Left ventricle myocardium superior (tissue), 1 donor: ENCODE measurements at regions not wholly inside any gene's neighbourhood (a gene's known extent, or its start where the extent isn't known, plus 50 kb on each side); places are given as distances from the start of the nearest gene placed in this dataset.
A peak's percentile ranks its signal among the peaks of the same experiment; 100 is the strongest.
"Not testable (repeated sequence)": the region's sequence is repeated elsewhere in the genome, so short reads cannot be mapped to it uniquely, and the experiment has no call there.

Experiments
- ATAC-seq: fragments of 200-7000 bp; cut with Tn5 transposase; one replicate; pipeline ENCODE4 v1.9.1; 2020; ENCODE audit warnings: mild to moderate bottlenecking, moderate library complexity
- DNase-seq: peaks from one replicate; pipeline ENCODE4 v3.0.0-alpha.2; 2020
- intact Hi-C: fragments of 100-400 bp; cut with micrococcal nuclease; formaldehyde crosslinking; loops from one replicate; pipeline ENCODE4 v1.11.0; 2022
- donor health status: DM: no; HTN: yes; CAD: no; lungs with severe emphysema.

DNA sequence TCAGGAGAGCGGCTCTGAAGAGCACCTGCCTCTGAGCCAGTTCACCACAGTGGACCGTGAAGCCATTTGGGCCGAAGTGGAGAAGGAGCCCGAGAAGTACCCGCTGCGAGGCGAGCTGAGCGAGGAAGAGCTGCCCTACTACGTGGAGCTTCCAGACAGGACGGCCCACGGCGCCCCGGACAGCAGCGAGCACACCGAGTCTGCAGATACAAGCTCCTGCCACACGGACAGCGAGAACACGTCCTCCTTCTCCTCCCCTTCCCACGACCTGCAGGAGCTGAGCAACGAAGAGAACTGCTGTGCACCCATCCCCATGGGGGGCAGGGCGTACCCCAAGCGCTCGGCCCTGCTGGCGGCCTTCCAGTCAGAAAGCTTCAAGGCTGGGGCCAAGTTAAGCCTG is 74.9 kb upstream of the MORC3 start:
- ATAC-seq (no peak), DNase-seq (no peak)
- intact Hi-C loops, result no loop called here

DNA sequence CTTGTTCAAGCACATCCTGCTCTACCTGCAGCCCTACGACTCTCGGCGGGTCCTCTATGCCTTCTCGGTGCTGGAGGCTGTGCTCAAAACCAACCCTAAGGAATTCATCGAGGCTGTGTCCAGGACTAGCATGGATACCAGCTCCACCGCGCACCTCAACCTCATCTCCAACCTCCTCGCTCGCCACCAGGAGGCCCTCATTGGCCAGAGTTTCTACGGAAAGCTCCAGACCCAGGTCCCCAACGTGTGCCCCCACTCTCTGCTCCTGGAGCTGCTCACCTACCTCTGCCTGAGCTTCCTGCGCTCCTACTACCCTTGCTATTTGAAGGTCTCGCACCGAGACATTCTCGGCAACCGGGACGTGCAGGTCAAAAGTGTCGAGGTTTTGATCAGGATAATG is 74.3 kb upstream of the MORC3 start:
- ATAC-seq (no peak), DNase-seq (no peak)
- intact Hi-C loops, result no loop called here

DNA sequence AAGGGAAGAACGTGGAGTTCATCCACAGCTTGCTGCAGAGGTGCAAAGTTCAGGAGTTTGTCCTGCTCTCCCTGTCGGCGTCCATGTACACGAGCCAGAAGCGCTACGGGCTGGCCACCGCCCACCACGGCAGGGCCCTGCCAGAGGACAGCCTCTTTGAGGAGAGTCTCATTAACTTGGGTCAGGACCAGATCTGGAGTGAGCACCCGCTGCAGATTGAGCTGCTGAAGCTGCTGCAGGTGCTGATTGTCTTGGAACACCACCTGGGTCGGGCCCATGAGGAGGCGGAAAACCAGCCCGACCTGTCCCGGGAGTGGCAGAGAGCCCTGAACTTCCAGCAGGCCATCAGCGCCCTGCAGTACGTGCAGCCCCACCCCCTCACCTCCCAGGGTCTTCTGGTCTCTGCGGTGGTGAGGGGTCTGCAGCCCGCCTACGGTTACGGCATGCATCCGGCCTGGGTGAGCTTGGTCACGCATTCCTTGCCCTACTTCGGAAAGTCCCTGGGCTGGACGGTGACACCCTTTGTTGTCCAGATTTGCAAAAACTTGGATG is 73.8 kb upstream of the MORC3 start:
- ATAC-seq (no peak), DNase-seq (no peak)
- intact Hi-C loops, result no loop called here

DNA sequence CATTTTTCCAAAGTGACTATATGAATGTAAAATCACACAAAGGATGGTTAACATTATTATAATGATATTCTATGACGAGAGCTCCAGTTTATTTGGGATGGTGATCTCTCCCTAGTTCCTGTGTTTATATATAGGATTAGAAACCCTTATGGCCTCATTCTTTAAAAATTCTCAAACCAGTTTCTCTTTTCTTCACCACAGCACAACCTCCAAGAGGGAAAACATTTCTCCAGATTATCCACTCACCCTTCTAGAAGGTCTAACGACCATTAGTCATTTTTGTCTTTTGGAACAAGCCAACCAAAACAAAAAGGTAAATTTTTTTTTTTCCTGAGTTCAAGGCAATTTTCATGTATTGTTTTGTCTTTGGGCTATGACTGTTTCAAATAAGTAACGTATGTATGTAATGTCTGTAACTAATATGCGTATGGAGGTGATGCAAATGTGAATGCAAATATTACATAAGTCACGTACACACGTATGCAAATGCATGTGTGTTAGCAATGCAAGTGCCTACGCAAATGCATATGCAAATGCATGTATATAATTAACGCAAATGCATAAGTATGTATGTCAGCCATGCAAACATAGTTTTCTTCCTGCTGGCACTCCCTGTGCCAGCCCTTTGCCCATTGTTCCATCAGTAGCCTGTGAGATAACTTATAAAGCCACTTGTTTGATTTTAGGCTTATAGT is 72.5 kb upstream of the MORC3 start:
- intact Hi-C loops, result no loop called here
- DNase-seq (no peak), ATAC-seq (no peak)

DNA sequence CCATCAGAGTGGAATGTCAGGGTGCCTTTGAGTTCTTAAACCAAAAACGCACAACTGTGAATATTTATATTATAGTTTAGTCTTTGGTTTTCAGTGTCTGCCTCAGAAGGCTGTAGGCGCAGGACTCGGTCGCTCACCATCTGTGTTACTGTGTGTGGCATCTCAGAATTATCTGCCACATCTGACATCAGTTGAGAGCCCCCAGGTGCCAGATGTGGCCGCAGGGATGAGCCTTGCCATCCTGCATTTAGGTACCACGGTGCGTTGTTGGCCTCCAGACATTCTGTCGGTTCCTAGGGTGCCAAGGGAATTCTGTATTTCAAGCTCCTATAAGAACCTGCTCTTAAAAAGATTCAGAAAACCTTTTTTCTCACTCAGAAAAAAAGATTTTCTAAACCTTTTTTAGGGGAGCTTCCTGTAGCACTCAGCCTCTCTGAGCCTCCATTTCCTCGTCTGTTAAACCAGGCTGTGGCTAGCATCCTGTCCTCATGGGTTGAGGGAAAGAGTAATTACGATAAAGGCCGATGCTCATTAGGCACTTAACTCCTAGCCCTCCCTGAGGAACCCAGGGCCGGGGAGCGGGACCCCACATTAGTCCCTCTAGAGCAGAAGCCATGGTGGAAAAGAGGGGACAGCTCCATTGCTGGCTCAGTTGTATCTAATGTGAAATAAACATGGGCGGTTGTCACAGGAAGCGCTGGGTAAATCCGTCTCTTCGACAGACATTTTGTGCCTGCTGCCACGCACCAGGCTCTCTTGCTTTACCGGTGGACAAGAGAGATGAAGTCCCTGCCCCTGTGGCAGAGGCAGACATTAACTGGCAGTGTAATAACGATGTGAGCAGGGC is 70.2 kb upstream of the MORC3 start:
- intact Hi-C loops, result no loop called here
- ATAC-seq, result no peak

DNA sequence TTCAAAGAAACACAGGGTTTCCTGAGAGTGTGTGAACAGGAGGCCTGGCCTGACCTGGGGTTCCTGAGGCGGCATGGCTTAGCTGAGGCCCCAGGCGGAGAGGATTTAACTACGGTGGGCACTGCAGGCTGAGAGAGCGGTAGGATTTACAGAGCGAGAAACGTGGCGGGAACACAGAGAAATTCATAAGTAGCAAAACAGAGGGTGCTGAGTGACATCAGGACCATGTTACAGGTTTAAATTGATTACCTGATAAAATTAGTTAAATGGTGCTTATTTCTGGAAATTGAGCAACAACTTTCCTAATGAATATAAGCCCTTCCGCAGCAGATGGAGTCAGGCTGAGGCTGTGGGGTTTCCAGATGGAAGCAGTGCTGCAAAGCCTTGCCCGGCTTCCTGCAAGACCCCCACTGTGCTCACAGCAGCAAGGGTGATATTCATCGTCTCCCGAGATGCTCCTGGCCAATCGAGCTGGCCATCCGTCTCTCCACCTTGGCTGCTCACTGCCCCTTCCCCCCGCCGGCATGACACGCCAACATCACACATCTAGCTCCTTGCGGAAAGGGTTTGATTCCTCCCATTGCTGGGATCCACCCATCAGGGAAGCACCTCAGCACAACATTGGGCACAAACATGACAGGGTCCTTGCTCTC is 69.4 kb upstream of the MORC3 start:
- no peak for ATAC-seq
- intact Hi-C loops, result no loop called here
- no peak for DNase-seq

More for the DNA sequence above, 70.2 kb upstream of the MORC3 start:
- no peak for DNase-seq

DNA sequence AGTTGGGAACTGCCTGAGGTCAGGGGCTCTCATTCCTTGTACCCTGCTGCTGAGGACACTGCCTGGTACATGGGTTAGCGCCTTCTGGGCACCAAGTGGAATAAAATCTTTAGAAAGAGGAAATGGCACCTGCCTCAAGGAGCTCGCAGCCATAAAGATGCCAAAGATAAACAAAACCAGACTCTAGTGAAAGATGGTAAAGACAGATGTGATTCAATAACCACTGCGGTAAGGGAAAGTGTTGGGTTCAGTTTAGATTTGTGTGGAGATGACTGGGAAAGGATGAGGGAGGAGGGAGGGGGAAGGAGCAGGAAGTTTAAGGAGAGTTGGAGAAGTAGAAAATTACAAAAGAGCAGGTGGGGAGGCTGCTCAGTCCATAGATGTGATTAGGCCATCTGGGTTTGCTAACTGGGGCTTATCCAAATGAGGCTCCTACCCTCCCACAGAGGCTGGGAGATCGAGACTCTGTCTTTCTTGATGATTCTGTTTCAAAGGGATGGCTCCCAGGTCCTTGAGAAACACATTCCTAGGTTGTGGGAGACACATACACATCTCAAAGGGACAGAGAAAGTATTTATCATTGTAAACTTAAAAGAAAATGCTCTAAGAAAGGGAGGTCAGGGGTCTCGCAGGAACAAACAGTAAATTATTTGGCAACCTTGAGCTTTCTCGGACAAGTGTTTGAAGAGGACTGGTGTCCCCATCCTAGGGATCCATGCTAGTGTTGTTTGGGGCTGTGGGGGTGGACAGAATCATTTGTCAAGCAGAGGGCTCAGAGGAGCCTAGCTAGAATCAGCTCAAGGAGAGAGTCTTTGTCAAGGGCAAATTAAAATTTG is 65.7 kb upstream of the MORC3 start:
- intact Hi-C loops, result no loop called here
- ATAC-seq (no peak), DNase-seq (no peak)

DNA sequence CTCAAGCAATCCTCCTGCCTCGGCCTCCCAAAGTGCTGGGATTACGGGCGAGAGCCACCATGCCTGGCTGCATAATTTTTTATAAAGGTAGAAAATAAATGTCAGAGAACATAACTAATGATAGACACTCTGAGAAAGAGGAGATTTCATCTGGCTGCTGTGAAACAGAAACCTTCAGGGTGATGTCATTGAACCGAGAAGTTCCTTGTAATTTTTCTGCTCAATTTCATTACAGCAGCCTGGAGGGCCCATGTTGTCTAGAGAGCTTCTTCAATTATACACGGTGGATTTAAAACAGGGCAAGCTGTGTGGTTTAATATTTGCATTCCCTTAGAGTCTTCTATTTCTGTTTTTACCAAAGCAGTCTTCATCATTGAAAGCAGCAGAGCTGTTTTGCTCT is 64.3 kb upstream of the MORC3 start:
- DNase-seq (no peak), ATAC-seq (no peak)
- intact Hi-C loops, result no loop called here

DNA sequence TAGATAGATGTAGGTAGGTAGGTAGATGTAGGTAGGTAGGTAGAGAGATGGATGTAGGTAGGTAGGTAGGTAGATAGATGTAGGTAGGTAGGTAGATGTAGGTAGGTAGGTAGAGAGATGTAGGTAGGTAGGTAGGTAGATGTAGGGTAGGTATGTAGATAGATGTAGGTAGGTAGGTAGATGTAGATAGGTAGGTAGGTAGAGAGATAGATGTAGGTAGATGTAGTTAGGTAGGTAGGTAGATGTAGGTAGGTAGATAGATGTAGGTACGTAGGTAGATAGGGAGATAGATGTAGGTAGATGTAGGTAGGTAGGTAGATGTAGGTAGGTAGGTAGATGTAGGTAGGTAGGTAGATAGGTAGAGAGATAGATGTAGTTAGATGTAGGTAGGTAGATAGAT is 62.3 kb upstream of the MORC3 start:
- intact Hi-C loops, result no loop called here
- DNase-seq (no peak), ATAC-seq (no peak)

DNA sequence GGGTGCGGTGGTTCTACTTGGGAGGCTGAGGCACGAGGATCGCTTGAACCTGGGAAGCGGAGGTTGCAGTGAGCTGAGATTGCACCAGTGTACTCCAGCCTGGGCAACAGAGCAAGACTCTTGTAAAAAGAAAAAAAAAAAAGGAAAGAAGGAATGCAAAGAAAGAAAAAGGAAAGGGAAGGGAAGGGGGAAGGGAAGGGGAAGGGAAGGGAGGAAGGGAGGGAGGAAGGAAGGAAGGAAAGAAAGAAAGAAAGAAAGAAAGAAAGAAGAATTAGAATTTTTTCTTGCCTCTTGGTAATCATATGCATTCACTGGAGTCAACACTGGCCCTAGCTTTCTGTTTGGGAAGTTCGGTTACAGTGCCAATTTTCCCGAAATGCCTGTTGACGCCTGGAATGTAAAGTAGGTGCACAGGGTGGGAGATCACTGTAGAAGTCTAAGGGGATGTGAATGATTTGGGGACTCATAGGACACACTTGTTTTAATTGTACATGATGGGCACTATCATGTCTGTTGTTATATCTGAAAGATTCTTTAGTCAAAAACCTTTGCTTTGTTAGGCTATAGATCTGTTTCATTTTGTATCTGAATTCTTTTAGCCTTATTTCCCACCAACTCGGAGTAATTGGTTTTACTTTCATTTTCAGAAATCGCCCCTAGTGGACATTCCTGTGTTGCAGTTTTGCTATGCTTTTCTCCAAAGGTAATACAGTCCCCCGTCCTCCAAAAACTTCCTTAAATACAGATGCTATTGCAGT is 59.8 kb upstream of the MORC3 start:
- ATAC-seq, result peak; percentile 88
- no peak for DNase-seq
- intact Hi-C loops, result no loop called here

DNA sequence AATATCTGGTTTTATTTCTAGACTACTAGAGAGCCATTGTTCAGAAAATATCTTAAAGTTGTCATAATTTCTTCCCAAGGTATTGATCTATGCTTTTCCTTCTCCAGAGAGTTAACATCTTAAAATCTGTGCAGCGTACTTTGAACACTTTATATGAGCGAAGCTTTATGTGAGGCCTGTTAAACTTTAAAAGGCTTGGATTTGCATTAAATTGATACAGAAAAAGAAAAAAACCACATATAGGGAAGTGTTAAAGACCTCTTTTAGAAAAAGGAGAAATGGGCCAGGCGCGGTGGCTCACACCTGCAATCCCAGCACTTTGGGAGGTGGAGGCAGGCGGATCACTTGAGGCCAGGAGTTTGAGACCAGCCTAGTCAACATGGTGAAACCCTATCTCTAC is 59.2 kb upstream of the MORC3 start:
- intact Hi-C loops, result no loop called here
- ATAC-seq, result no peak
- DNase-seq, result no peak

DNA sequence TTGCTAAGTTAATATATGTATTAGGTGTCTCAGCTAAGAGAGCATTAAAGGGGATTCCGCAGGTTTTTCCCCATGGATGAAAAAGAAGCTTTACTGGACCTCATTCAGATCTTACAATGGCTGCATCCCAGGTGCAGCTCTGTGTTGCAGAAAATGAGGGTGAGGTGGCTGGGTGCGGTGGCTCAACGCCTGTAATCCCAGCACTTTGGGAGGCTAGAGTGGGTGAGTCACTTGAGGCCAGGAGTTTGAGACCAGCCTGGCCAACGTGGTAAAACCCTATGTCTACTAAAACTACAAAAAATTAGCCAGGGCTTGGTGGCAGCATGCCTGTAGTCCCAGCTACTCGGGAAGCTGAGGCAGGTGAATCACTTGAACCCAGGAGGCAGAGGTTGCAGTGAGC is 58.5 kb upstream of the MORC3 start:
- intact Hi-C loops, result no loop called here
- no peak for ATAC-seq
- no peak for DNase-seq

DNA sequence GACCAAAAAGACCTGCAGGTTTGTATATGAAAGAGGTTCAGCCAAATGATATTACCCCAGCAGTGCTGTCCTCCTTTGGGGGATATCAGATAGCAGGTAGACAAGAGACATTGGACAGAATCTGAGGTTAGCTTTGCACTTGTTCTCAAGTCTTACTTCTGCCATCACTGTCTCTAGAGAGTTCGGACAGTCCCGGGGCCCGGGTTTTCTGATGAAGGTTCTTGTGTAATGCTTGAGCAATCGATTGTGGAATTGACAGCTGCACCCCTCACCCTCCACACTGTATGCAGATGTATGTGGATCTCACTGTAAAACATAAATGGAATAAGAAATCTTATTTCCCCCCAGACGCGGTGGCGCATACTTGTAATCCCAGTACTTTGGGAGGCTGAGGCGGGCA is 56.2 kb upstream of the MORC3 start:
- no peak for DNase-seq
- intact Hi-C loops, result no loop called here
- no peak for ATAC-seq

DNA sequence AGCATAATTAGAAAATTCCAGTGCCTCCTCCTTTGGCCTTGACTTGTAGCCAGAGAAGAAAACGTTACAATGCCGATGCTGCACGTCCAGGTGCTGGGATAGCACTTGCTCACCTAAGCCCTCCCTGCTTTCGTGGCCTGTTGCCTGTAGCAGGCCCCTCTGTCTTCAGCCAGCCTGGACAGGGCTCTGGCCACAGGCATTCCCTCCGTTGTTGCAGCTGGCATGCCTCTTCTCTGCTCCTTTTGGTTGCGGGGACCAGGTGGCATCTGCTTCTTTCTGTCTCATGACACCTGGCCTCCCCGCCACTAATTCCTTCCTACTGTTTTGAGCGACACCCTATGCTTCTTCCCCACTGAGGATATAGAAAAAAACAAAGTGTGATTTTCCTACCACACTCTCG is 54.6 kb upstream of the MORC3 start:
- ATAC-seq (no peak), DNase-seq (no peak)
- intact Hi-C loops, result no loop called here

DNA sequence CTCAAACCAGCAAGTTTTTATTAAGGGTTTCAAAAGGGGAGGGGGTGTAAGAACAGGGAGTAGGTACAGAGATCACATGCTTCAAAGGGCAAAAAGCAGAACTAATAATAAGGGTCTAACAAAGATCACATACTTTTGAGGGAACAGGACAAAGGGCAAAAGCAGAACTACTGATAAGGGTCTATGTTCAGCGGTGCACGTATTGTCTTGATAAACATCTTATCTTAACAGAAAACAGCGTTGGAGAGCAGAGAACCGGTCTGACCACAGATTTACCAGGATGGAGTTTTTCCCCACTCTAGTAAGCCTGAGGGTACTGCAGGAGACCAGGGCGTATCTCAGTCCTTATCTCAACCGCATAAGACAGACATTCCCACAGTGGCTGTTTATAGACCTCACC is 52.2 kb upstream of the MORC3 start:
- ATAC-seq, DNase-seq, intact Hi-C loops: not testable (repeated sequence)

DNA sequence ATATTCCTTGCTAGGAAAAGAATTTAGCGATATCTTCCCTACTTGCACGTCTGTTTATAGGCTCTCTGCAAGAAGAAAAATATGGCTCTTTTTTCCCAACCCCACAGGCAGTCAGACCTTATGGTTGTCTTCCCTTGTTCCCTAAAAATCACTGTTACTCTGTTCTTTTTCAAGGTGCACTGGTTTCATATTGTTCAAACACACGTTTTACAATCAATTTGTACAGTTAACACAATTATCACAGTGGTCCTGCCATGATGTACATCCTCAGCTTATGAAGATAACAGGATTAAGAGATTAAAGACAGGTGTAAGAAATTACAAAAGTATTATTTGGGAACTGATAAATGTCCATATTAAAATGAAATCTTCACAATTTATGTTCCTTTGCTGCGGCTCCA is 51.7 kb upstream of the MORC3 start:
- intact Hi-C loops, DNase-seq, ATAC-seq: not testable (repeated sequence)
